Liver (tissue), 8 donors: ENCODE measurements at regions not wholly inside any gene's neighbourhood (a gene's known extent, or its start where the extent isn't known, plus 50 kb on each side); places are given as distances from the start of the nearest gene placed in this dataset.

Experiments
- DNase-seq: peaks from one replicate; pipeline ENCODE4 v3.0.0-alpha.2; 2017; ENCODE audit warnings: low spot score
- H3K27ac ChIP-seq, 2 donors: one replicate each; pipeline ENCODE4 v1.7.0; 2013; ENCODE audit warnings: inconsistent platforms in 2 of 2, low read length in 2 of 2, control low read depth in 1 of 2, low read depth in 1 of 2, mild to moderate bottlenecking in 1 of 2
- H3K27me3 ChIP-seq, 4 donors: one replicate each; pipeline versions ENCODE4 v1.6.1 to v1.7.0; 2013; ENCODE audit warnings: low read length in 3 of 4, inconsistent platforms in 1 of 4, mild to moderate bottlenecking in 1 of 4, moderate library complexity in 1 of 4; ENCODE audit not compliant: control insufficient read depth in 4 of 4, insufficient read depth in 4 of 4
- H3K36me3 ChIP-seq, 4 donors: one replicate each; pipeline versions ENCODE4 v1.6.1 to v1.7.0; 2013; ENCODE audit warnings: low read length in 3 of 4, mild to moderate bottlenecking in 3 of 4, low read depth in 1 of 4, moderate library complexity in 1 of 4; ENCODE audit not compliant: control insufficient read depth in 4 of 4, insufficient read depth in 3 of 4
- H3K4me1 ChIP-seq, 4 donors: one replicate each; pipeline versions ENCODE4 v1.6.1 to v1.7.0; 2013; ENCODE audit warnings: low read length in 3 of 4, mild to moderate bottlenecking in 3 of 4, moderate library complexity in 1 of 4; ENCODE audit not compliant: control insufficient read depth in 4 of 4, insufficient read depth in 4 of 4
- H3K4me3 ChIP-seq, 3 donors: one replicate each; pipeline versions ENCODE4 v1.6.1 to v1.7.0; 2013; ENCODE audit warnings: low read length in 3 of 3, control low read depth in 1 of 3, low read depth in 1 of 3, mild to moderate bottlenecking in 1 of 3
- H3K9ac ChIP-seq, 2 donors: one replicate each; pipeline ENCODE4 v1.7.0; 2013; ENCODE audit warnings: low read length in 2 of 2, mild to moderate bottlenecking in 2 of 2, moderate library complexity in 2 of 2, control low read depth in 1 of 2, low read depth in 1 of 2
- H3K9me3 ChIP-seq, 4 donors: one replicate each; pipeline versions ENCODE4 v1.6.1 to v1.7.0; 2013; ENCODE audit warnings: low read length in 3 of 4; ENCODE audit not compliant: control insufficient read depth in 4 of 4
- ATF3 ChIP-seq: IDR thresholded peaks from 2 replicates; pipeline ENCODE4 v1.6.1; 2016; ENCODE audit warnings: antibody characterized with exemption
- CTCF ChIP-seq: fragments of 150-350 bp; IDR thresholded peaks from 2 replicates; pipeline ENCODE4 v1.5.1; 2017; ENCODE audit warnings: improper control_type of control experiment, low read depth, low read length; ENCODE audit not compliant: missing input control
- EGR1 ChIP-seq, 2 donors: IDR thresholded peaks; 2 replicates each; pipeline ENCODE4 v1.6.1; 2016 to 2018; ENCODE audit warnings: antibody characterized with exemption in 2 of 2, low read depth in 2 of 2
- FOXA1 ChIP-seq: IDR thresholded peaks from 2 replicates; pipeline ENCODE4 v1.6.1; 2016; ENCODE audit warnings: antibody characterized with exemption
- FOXA2 ChIP-seq: IDR thresholded peaks from 2 replicates; pipeline ENCODE4 v1.6.1; 2016; ENCODE audit warnings: antibody characterized with exemption
- GABPA ChIP-seq, 2 donors: IDR thresholded peaks in 1 of 2; conservative IDR thresholded peaks in 1 of 2; 2 replicates each; pipeline ENCODE4 v1.6.1; 2016; ENCODE audit warnings: antibody characterized with exemption in 2 of 2, mild to moderate bottlenecking in 1 of 2, moderate library complexity in 1 of 2
- HNF4A ChIP-seq, 2 donors: conservative IDR thresholded peaks; 2 replicates each; pipeline ENCODE4 v1.6.1; 2016; ENCODE audit warnings: antibody characterized with exemption in 2 of 2, mild to moderate bottlenecking in 2 of 2
- HNF4G ChIP-seq: IDR thresholded peaks from 2 replicates; pipeline ENCODE4 v1.6.1; 2016; ENCODE audit warnings: antibody characterized with exemption
- JUND ChIP-seq, 2 donors: IDR thresholded peaks; 2 replicates each; pipeline ENCODE4 v1.6.1; 2016; ENCODE audit warnings: antibody characterized with exemption in 2 of 2
- NR2F2 ChIP-seq: IDR thresholded peaks from 2 replicates; pipeline ENCODE4 v1.6.1; 2016; ENCODE audit warnings: antibody characterized with exemption
- RAD21 ChIP-seq, 2 donors: IDR thresholded peaks; 2 replicates each; pipeline ENCODE4 v1.6.1; 2016; ENCODE audit warnings: antibody characterized with exemption in 2 of 2, mild to moderate bottlenecking in 2 of 2
- REST ChIP-seq: IDR thresholded peaks from 2 replicates; pipeline ENCODE4 v1.6.1; 2016; ENCODE audit warnings: antibody characterized with exemption, mild to moderate bottlenecking
- RXRA ChIP-seq, 2 donors: IDR thresholded peaks; 2 replicates each; pipeline ENCODE4 v1.6.1; 2017 to 2018; ENCODE audit warnings: antibody characterized with exemption in 2 of 2, mild to moderate bottlenecking in 1 of 2
- SP1 ChIP-seq: IDR thresholded peaks from 2 replicates; pipeline ENCODE4 v1.6.1; 2018; ENCODE audit warnings: antibody characterized with exemption, mild to moderate bottlenecking
- TAF1 ChIP-seq: conservative IDR thresholded peaks from 2 replicates; pipeline ENCODE4 v1.6.1; 2016; ENCODE audit warnings: antibody characterized with exemption, mild to moderate bottlenecking
- YY1 ChIP-seq: IDR thresholded peaks from 2 replicates; pipeline ENCODE4 v1.6.1; 2016; ENCODE audit warnings: antibody characterized with exemption, mild to moderate bottlenecking
- ZBTB33 ChIP-seq: IDR thresholded peaks from 2 replicates; pipeline ENCODE4 v1.6.1; 2016; ENCODE audit warnings: antibody characterized with exemption
- WGBS: extraction: QIAGEN DNeasy Blood & Tissue Kit; methylation state at CpG from one replicate; pipeline ENCODE4 v1.1.7; 2013; 5-methylcytosine and 5-hydroxymethylcytosine counted together
- donor health status: healthy.
- donor health status: healthy.
- donor health status: healthy.
- donor health status: healthy.
- donor health status: healthy.

- H3K27ac ChIP-seq = no peak overlapping the region
- no peak for DNase-seq
- H3K4me3 ChIP-seq = no peak overlapping the region
- TF ChIP-seq FOXA2 (no peak), CTCF (no peak), JUND (IDR thresholded peaks at IDR 0.05) (no peak), RAD21 (IDR thresholded peaks at IDR 0.05) (no peak), ATF3 (no peak), EGR1 (IDR thresholded peaks at IDR 0.05; ENCODE audit: low read depth in 2 of 2) (no peak), FOXA1 (no peak), GABPA (IDR thresholded peaks at IDR 0.05 in 1 of 2, conservative IDR thresholded peaks at IDR 0.05 in 1 of 2) (no peak), TAF1 (no peak), SP1 (no peak), YY1 (no peak), HNF4A (conservative IDR thresholded peaks at IDR 0.05) (no peak)
- 79% methylated on average over 1 of the region's 1 CpG for WGBS
- no peaks in the 10 kb centered on the region for H3K4me1 ChIP-seq
- no peak overlapping the region for H3K9ac ChIP-seq
- H3K36me3 ChIP-seq = no peaks in the 10 kb centered on the region
- no peaks in the 10 kb centered on the region for H3K9me3 ChIP-seq
- H3K27me3 ChIP-seq = no peaks in the 10 kb centered on the region
Observed at GRCh38 chr16:64047878-64048277, 1074.0 kb downstream of the CDH11 start.

- Histone ChIP-seq H3K9ac (no peak overlapping the region), H3K4me3 (no peak overlapping the region), H3K27me3 (no peaks in the 10 kb centered on the region), H3K4me1 (no peaks in the 10 kb centered on the region), H3K36me3 (no peaks in the 10 kb centered on the region), H3K27ac (no peak overlapping the region), H3K9me3 (no peaks in the 10 kb centered on the region)
- DNase-seq = no peak
- 86% methylated on average over 1 of the region's 1 CpG for WGBS
- no peak for TF ChIP-seq TAF1
- TF ChIP-seq SP1 = no peak
- no peak for TF ChIP-seq HNF4G
- no peak for TF ChIP-seq FOXA1
Observed at GRCh38 chr16:64047207-64047606, 1074.7 kb downstream of the CDH11 start.

GRCh38 chr16:64035337-64035736 is 1086.5 kb downstream of the CDH11 start:
- H3K4me3 ChIP-seq = no peak overlapping the region
- H3K4me1 ChIP-seq = no peaks in the 10 kb centered on the region
- H3K27ac ChIP-seq = no peak overlapping the region
- no peaks in the 10 kb centered on the region for H3K9me3 ChIP-seq
- DNase-seq = no peak
- no peak overlapping the region for H3K9ac ChIP-seq
- no peaks in the 10 kb centered on the region for H3K27me3 ChIP-seq
- no peaks in the 10 kb centered on the region for H3K36me3 ChIP-seq
- 69% methylated on average over 2 of the region's 2 CpGs for WGBS
- TF ChIP-seq NR2F2 (no peak), YY1 (no peak), ATF3 (no peak), FOXA2 (no peak), GABPA (IDR thresholded peaks at IDR 0.05 in 1 of 2, conservative IDR thresholded peaks at IDR 0.05 in 1 of 2) (no peak), REST (no peak), RAD21 (IDR thresholded peaks at IDR 0.05) (no peak), JUND (IDR thresholded peaks at IDR 0.05) (no peak), CTCF (no peak), RXRA (IDR thresholded peaks at IDR 0.05) (no peak), FOXA1 (no peak), ZBTB33 (no peak), EGR1 (IDR thresholded peaks at IDR 0.05; ENCODE audit: low read depth in 2 of 2) (no peak), SP1 (no peak)
